ENCODE measurements at regions not wholly inside any gene's neighbourhood (a gene's known extent, or its start where the extent isn't known, plus 50 kb on each side); places are given as distances from the start of the nearest gene placed in this dataset.

DNA sequence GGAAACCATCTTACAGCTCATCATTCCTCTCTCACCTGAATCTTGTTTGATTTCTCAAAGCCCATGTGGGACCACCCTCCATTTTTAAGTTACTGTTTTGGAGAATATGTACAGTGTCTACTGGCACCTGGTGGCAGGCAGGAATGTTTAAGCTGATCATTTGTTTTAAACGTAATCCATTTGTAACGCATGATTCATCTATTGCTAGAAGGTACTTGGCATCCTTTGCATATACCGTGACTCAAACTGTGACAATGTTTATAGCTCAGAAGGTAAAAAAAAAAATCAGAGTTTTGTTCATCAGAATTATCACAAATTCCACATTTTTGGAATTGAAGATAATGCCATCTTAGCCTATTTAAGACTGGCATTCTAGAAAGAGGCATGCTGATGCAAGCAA lies 1007.5 kb upstream of the EEF2KMT start:
- TF ChIP-seq, protein P1, sequence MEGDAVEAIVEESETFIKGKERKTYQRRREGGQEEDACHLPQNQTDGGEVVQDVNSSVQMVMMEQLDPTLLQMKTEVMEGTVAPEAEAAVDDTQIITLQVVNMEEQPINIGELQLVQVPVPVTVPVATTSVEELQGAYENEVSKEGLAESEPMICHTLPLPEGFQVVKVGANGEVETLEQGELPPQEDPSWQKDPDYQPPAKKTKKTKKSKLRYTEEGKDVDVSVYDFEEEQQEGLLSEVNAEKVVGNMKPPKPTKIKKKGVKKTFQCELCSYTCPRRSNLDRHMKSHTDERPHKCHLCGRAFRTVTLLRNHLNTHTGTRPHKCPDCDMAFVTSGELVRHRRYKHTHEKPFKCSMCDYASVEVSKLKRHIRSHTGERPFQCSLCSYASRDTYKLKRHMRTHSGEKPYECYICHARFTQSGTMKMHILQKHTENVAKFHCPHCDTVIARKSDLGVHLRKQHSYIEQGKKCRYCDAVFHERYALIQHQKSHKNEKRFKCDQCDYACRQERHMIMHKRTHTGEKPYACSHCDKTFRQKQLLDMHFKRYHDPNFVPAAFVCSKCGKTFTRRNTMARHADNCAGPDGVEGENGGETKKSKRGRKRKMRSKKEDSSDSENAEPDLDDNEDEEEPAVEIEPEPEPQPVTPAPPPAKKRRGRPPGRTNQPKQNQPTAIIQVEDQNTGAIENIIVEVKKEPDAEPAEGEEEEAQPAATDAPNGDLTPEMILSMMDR (IDR thresholded peaks at IDR 0.05; ENCODE audit: insufficient read depth, low read depth, low read length, missing control alignments): no peak
- H3K4me3 ChIP-seq (ENCODE audit: low read length): no peak overlapping the region
- peak; percentile 36 for DNase-seq (ENCODE audit: low read depth)

DNA sequence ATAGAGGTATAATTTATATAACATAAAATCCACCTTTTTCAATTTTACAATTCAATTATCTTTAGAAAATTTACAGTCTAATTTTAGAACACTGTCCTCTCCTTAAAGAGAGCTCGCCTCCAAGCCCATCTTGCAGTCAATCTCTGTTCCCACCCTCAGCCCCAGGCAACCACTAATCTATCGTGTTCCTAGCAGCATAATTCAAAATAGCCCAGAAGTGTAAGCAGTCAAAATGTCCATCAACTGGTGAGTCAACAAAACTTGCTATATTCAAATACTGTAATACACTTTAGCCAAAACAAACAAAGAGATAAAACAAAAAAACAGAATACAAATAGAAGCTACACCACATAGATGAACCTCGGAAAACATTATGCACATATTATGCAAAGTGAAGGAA lies 1006.8 kb upstream of the EEF2KMT start:
- no peak overlapping the region for H3K4me3 ChIP-seq (ENCODE audit: low read length)
- DNase-seq (ENCODE audit: low read depth): no peak
- TF ChIP-seq, protein P1 (IDR thresholded peaks at IDR 0.05; ENCODE audit: insufficient read depth, low read depth, low read length, missing control alignments): no peak

DNA sequence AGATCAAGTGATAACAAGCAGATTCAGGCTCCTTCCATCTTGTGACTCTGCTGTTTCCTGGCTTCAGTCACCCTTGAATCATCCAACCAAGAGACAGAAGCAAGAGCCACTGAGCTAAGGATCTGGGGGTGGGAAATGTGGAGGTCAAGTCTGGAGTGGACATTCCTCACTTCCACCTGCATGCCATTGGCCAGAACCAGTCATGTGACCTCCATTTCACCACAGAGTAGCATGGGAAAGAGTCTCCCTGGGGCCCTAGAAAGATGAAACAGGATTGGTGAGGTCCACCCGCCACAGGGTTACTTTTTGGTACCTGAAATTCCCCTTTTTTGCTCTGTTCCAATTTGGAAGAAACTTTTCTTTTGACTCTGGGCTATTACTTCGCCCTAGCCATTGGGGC lies 1006.0 kb upstream of the EEF2KMT start:
- no peak overlapping the region for H3K4me3 ChIP-seq (ENCODE audit: low read length)
- no peak for DNase-seq (ENCODE audit: low read depth)
- TF ChIP-seq, protein P1 (IDR thresholded peaks at IDR 0.05; ENCODE audit: insufficient read depth, low read depth, low read length, missing control alignments): no peak

GRCh38 chr16:6099102-6099501 lies 1001.5 kb upstream of the EEF2KMT start:
- TF ChIP-seq, protein P1 (IDR thresholded peaks at IDR 0.05; ENCODE audit: insufficient read depth, low read depth, low read length, missing control alignments): no peak
- DNase-seq (ENCODE audit: low read depth): no peak
- H3K4me3 ChIP-seq (ENCODE audit: low read length): no peak overlapping the region

GRCh38 chr16:6096931-6097670 lies 999.5 kb upstream of the EEF2KMT start:
- no peak overlapping the region for H3K4me3 ChIP-seq (ENCODE audit: low read length)
- DNase-seq (ENCODE audit: low read depth): no peak
- TF ChIP-seq, protein P1 (IDR thresholded peaks at IDR 0.05; ENCODE audit: insufficient read depth, low read depth, low read length, missing control alignments): no peak

DNA sequence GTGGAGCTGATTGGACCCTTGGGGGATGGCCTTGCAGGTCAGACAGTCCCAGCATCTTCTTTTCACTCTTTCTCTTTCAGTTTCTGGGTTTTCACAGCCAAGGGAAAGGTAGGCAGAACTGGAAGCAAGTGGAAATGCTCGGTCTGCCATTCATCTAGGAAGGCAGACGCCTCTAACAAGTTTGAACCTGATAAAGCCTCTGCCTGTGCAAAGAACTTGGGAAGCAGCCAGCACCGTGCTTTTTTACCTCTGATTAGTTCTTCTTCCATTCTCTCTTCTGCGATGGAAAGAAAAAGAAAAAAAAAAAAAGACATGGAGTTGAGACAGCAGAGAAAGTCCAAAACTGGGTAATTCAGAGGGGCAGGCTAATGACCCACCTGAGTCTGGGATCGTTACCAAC lies 997.8 kb upstream of the EEF2KMT start:
- DNase-seq (ENCODE audit: low read depth): peak; percentile 33
- TF ChIP-seq, protein P1 (IDR thresholded peaks at IDR 0.05; ENCODE audit: insufficient read depth, low read depth, low read length, missing control alignments): no peak
- no peak overlapping the region for H3K4me3 ChIP-seq (ENCODE audit: low read length)

DNA sequence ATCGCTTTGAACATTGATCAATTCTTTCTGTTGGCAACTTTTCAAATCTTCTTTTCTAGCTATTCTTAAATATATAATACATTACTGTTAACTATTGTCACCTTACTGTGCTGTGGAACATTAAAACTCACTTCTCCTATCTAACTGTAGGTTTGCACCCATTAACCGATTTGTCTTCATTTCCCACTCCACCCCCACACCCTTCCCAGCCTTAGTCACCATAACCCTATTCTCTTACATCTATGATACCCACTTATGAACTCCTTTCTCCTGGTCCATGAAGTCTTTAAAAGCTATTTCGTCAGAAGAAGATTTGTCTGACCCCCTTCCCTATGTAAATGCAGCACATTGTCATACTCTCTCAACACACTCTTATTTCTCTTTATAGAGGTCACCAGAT lies 993.4 kb upstream of the EEF2KMT start:
- TF ChIP-seq, protein P1 (IDR thresholded peaks at IDR 0.05; ENCODE audit: insufficient read depth, low read depth, low read length, missing control alignments): no peak
- DNase-seq (ENCODE audit: low read depth): no peak
- no peak overlapping the region for H3K4me3 ChIP-seq (ENCODE audit: low read length)

All from epithelial cell of esophagus (primary cell).